ENCODE measurements at regions not wholly inside any gene's neighbourhood (a gene's known extent, or its start where the extent isn't known, plus 50 kb on each side); places are given as distances from the start of the nearest gene placed in this dataset.

DNA sequence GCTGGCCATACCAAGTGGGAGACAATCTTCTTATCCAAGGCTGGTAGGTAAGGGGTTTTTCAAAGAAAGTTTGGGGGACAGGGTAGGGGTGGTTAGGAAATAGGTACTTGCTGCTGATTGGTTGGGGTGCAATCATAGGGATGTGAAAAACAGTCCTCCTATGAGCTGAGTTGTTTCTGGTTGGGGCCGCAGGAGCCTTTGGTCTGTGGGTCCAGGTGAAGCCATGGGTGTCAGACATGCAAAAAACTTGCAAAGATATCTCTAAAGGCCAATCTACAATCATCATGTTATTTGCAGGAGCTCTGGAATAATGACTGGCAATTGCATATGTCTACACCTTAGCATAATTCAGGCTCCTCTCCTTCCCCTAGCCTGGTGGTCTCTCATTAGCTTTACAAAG is 982.3 kb downstream of the DIPK2A start:
- TF ChIP-seq CTCF (optimal IDR thresholded peaks at IDR 0.05 in 1 of 3, IDR thresholded peaks at IDR 0.05 in 1 of 3, conservative IDR thresholded peaks at IDR 0.05 in 1 of 3; ENCODE audit: extremely low read depth in 1 of 3, insufficient read depth in 2 of 3, low read length in 3 of 3): no peak
- TF ChIP-seq EZH2 (IDR thresholded peaks at IDR 0.05; ENCODE audit: low read length): no peak
